NCI-H146 treated with DMSO at 0.1 percent for 48 hours (cell line): ENCODE measurements at regions not wholly inside any gene's neighbourhood (a gene's known extent, or its start where the extent isn't known, plus 50 kb on each side); places are given as distances from the start of the nearest gene placed in this dataset.
"Not testable (repeated sequence)": the region's sequence is repeated elsewhere in the genome, so short reads cannot be mapped to it uniquely, and the experiment has no call there.

ENCODE experiments used
- DNase-seq: peaks from one replicate; lab custom pipeline; 2025; ENCODE audit not compliant: unreplicated experiment; lab: John Stamatoyannopoulos, UW

DNA sequence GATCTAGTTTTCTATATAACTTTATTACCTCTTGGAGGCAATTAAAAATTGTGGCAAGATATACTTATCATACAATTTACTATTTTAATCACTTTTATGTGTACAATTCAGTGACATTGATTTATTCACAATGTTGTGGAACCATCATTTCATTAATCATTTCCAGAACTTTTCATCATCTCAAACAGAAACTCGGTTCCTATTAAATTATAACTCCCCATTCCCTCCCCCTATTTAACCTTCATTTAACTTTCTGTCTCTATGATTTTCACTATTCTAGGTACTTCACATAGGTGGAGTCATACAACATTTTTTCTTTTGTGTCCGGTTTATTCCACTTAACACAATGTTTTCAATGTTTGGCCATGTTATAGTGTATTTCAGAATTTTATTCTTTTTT, 252.8 kb downstream of the REEP3 start:
- DNase-seq = no peak

GRCh38 chr10:63780101-63780500, 258.9 kb downstream of the REEP3 start:
- no peak for DNase-seq

DNA sequence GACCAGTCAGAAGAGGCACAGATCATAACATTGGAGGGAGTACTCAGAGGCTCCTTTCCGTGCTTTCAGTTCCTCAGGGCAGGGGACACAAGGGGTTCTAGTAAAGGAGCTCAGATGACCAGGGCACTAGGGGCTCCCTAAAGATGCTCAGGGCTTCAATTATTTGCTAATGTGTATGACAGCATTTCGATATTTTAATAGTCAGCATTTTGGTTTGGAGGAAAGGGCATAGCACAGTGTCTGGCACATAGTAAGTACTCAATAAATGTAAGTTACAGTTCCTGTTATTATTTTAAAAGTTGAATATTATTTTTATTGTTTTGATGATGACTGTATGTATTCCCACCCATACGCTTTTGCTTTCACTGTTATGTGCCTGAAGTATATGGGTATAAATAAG, 260.0 kb downstream of the REEP3 start:
- DNase-seq = no peak

- no peak for DNase-seq
These were observed 262.7 kb downstream of the REEP3 start for GRCh38 chr10:63783882-63784281.

DNA sequence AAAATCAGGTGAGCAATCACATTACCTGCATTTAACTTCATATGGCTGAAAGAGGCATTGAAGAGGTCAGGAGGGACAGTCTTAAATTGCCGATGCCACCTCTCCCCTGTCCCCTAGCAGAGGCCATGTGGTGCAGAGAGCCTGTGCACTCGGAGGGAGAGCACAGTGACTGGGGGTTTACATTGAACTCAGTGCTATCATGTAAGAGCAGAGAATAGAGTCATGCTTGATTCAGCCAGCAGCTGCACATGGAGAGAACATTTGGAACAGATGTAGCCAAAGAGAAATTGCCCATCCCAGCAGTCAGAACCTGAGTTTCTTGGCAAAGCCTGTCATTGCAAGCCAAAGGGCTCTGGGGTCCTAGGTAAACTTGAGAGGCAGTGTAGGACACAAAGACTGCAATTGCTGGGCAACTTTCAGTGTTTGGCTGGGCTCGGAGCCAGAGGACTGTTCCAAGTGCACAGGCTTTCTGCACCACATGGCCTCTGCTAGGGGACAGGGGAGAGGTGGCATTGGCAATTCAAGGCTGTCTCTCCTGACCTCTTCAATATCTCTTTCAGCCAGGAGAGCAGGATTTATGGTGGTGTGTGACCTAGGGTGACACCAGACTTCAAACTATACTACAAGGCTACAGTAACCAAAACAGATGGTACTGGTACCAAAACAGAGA, 267.1 kb downstream of the REEP3 start:
- DNase-seq = no peak

GRCh38 chr10:63795094-63795860, 274.1 kb downstream of the REEP3 start:
- DNase-seq = no peak

DNA sequence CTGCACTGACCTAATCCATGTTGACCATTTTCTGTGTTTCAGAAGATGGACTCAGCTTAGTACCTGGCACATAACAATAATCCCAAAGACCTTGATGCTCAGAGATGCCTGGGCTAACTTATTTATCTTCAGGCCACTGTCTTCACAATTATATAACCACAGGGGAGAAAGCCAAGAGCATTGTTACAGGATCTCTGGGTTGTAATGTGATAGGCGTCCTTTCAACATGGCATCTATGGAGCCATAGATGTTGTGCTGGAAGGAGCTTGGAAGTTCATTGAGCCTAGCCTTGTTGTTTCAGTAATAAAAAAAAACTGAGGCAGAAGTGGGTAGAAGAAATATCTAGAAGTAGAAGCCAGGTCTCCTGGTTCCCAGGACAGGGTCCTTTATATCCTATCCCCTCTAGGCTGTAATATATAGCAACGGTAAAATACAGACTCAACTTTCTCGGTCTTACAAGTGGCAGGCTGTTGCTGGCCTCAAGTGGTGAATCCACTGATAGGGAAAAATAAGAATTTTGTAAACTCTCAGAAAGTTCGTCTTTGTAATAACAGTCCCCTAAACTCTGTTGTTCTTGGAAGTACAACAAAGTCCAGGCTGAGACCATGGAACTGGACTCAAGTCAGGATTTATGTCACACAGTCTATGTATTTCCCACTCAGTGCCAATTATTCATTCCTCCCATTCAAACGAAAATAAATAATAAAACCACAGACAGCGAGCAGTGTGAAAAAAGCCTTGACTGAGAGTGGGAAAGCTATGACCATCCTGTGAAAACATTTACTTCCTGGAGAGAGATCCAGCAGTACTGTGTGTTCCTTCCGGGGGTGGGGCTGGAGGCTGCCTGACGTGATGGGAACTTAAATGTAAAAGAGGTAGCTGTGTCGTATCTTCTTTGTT, 277.6 kb downstream of the REEP3 start:
- no peak for DNase-seq

DNA sequence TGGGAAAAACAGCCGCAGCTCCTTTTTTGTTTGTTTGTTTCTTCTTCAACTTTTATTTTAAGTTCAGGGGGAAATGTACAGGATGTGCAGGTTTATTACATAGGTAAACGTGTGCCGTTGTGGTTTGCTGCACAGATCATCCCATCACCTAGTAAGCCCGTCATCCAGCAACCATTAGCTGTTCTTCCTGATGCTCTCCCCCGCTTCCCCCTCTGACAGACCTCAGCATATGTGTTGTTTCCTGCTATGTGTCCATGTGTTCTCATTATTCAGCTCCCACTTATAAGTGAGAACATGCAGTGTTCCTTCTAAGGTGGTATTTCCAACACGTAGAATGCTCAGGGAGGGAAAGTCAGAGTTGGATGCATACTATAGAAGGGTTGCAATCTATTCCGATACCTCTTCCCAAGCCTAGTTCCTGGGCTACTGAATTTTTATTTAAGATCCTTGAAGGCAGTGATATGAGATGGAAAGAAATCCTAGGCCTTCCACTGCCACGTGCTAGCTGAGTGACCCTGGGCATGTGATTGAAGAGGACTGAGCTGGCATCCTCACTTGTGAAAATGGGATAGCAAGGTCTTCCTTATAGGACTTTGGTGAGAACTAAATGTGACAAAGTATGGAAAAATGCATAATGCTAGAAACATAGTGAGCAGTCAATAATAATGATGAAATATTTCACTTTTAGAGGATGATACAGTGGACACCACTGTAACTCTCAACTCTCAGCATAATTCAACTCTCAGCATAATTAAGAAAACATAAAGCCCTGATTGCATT, 278.5 kb downstream of the REEP3 start:
- no peak for DNase-seq

DNA sequence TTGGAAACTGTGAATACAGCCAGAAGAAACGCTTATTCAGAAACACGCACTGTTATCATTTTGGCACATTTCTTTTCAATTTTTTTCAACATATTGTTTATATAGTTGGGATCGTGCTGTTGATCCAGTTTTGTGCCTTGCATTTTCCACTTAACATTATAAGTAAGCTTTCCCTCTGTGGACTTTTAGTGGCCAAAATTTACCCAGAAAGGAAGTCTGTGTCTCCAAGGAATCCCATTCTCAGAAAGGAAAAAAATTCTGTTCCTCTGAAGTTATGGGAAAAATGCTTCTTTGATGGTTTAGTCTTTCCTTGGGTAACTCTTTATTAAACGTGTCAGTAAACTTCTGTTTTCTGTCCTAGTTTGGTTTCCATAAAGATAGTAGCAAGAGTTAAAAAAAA, 280.0 kb downstream of the REEP3 start:
- DNase-seq = no peak

DNA sequence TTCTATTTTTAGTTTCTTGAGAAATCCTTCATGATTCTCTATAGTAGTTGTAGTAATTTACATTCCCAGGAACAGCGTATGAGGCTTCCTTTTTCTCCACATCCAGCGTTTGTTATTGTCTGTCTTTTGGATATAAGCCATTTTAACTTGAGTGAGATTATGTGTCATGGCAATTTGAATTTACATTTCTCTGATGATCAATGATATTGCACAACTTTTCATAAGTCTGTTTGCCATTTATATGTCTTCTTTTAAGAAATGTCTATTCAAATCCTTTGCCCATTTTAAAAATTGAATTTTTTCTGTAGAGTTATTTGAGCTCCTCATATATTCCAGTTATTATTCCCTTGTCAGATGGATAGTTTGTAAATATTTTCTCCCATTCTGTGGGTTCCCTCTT, 285.1 kb downstream of the REEP3 start:
- no peak for DNase-seq

- no peak for DNase-seq
These were observed 291.3 kb downstream of the REEP3 start for GRCh38 chr10:63812501-63812900.

DNA sequence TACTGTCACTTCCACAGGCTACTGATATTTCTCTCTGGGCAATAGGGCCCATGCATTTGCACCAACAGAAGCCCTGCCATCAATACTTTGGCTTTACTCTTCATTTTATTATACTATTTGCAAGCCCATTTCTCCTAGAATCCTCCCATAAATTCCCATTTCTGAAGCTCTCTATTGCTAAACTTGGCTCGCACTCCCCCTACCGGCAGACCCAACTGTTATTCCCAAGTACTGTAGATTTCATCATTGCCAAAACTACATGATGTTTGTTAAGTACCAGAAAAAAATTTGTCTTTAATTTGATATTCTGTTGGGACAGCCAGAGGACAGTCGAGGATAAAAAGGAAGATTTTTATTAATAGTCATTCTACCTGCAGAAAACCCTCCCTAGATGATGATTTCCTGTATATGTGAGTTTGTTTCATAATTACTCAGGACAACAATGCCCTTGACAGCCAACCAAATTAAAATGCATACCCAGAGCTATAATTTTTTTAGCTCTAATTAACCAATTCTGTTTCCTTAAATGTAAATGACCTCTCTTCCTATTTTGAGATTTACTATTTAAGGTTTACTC, 298.6 kb downstream of the REEP3 start:
- peak; percentile 2 for DNase-seq

- no peak for DNase-seq
These were observed 301.3 kb downstream of the REEP3 start for GRCh38 chr10:63822496-63822895.

DNA sequence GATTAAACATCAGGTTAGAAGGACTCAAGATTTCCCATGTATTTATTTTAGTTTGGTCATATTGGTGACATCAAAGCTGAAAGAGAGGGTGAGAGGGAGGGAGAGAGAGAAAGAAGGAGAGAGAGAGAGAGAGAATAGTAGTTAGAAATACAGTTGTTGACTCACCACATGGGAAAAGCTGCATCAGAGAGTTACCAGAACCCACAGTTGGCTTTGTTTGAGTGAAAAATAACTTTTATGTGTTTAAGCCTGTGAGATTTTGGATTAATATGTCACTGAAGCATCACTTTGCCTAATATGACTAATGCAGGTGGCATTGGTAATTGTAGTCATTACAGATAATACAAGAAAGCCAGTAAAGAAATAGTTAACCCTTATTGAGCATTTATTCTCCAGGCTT, 303.9 kb downstream of the REEP3 start:
- DNase-seq = no peak

- no peak for DNase-seq
These were observed 304.6 kb downstream of the REEP3 start for GRCh38 chr10:63825766-63826165.

DNA sequence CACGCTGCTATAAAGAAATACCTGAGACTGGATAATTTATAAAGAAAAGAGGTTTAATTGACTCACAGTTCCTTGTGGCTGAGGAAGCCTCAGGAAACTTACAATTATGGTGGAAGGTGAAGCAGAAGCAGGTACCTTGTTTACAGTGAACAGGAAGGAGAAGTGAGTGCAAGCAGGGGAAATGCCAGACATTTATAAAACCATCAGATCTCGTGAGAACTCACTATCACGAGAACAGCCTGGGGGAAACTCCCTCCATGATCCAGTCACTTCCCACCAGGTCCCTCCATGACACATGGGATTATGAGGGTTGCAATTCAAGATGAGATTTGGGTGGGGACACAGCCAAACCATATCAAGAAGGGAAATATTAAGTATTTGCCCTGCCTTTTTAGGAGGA, 305.8 kb downstream of the REEP3 start:
- not testable (repeated sequence) for DNase-seq

DNA sequence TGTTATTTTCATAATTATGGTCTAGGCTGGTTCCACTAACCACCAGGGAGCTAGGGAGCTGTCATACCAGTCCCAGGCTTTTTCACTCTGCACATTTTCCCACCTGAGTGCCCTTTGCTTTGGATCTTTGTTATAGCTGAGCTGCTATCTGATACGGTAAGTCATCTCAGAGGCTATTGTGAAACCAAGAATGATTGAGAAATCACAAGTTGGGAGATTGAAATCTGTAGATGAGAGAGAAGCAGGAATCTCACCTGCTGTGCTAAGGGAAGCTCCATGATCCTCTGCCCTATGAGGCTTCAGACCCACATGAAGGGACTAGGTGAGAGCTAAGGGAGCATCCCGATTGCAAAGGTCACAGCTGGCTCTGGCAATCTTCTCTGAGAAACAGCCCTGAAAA, 307.8 kb downstream of the REEP3 start:
- no peak for DNase-seq

DNA sequence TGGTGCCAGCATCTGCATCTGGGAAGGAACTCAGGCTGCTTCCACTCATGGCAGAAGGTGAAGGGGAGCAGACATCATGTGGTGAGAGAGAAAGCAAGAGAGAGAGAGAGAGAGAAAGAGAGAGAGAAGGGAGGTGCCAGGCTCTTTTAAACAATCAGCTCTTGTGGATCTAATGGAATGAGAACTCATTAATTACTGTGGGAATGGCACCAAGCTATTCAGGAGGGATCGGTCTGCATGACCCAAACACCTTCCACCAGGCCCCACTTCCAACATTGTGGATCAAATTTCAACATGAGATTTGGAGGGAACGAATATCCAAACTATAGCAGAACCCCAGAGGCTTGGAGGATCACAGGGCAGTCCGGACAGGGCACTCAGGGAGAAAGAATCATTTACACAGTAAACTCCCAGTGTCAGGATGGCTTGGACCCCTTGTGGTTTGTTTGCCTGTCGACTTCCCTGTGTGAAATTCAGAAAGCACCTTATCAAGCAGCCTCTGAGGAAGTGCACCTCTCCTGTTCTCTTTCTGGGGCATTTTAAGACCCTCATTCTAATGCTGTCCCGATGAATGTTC, 308.5 kb downstream of the REEP3 start:
- DNase-seq = no peak

- no peak for DNase-seq
These were observed 311.5 kb downstream of the REEP3 start for GRCh38 chr10:63832686-63833085.

- no peak for DNase-seq
These were observed 312.3 kb downstream of the REEP3 start for GRCh38 chr10:63833411-63834060.
